ENCODE measurements at regions not wholly inside any gene's neighbourhood (a gene's known extent, or its start where the extent isn't known, plus 50 kb on each side); places are given as distances from the start of the nearest gene placed in this dataset.

- no peaks in the 10 kb centered on the region for H3K27me3 ChIP-seq
Observed at GRCh38 chr2:147405651-147406050, 439.2 kb upstream of the ACVR2A start.

GRCh38 chr2:147398996-147399395, 445.8 kb upstream of the ACVR2A start:
- H3K9me3 ChIP-seq, result no peaks in the 10 kb centered on the region
- WGBS, result 78% methylated on average over 2 of the region's 2 CpGs
- H3K4me1 ChIP-seq, result no peaks in the 10 kb centered on the region
- no peaks in the 10 kb centered on the region for H3K27me3 ChIP-seq
- DNase-seq (ENCODE audit: low spot score in 2 of 2), result no peak
- TF ChIP-seq CTCF (IDR thresholded peaks at IDR 0.05) (no peak), EP300 (IDR thresholded peaks at IDR 0.05) (no peak), POLR2AphosphoS5 (IDR thresholded peaks at IDR 0.05) (no peak), POLR2A (IDR thresholded peaks at IDR 0.05) (no peak)
- no peaks in the 10 kb centered on the region for H3K36me3 ChIP-seq
- H3K4me3 ChIP-seq, result no peak overlapping the region
- H3K27ac ChIP-seq, result no peak overlapping the region

More at GRCh38 chr2:147405651-147406050, 439.2 kb upstream of the ACVR2A start:
- Histone ChIP-seq H3K36me3 (no peaks in the 10 kb centered on the region), H3K4me3 (no peak overlapping the region), H3K9me3 (no peaks in the 10 kb centered on the region), H3K27ac (no peak overlapping the region), H3K4me1 (no peaks in the 10 kb centered on the region)
- 10% methylated on average over 1 of the region's 1 CpG for WGBS
- TF ChIP-seq CTCF (IDR thresholded peaks at IDR 0.05) (no peak), POLR2AphosphoS5 (IDR thresholded peaks at IDR 0.05) (no peak), POLR2A (IDR thresholded peaks at IDR 0.05) (no peak), EP300 (IDR thresholded peaks at IDR 0.05) (no peak)
- no peak for DNase-seq (ENCODE audit: low spot score in 2 of 2)

- WGBS, result 92% methylated on average over 2 of the region's 2 CpGs
- H3K27ac ChIP-seq, result no peak overlapping the region
- no peak for DNase-seq (ENCODE audit: low spot score in 2 of 2)
Observed at GRCh38 chr2:147398301-147398700, 446.5 kb upstream of the ACVR2A start.

GRCh38 chr2:147396890-147397289, 447.9 kb upstream of the ACVR2A start:
- no peaks in the 10 kb centered on the region for H3K9me3 ChIP-seq
- H3K27ac ChIP-seq, result no peak overlapping the region
- H3K36me3 ChIP-seq, result no peaks in the 10 kb centered on the region
- H3K4me1 ChIP-seq, result no peaks in the 10 kb centered on the region
- no peaks in the 10 kb centered on the region for H3K27me3 ChIP-seq
- DNase-seq (ENCODE audit: low spot score in 2 of 2), result no peak
- no peak overlapping the region for H3K4me3 ChIP-seq
- TF ChIP-seq POLR2A (IDR thresholded peaks at IDR 0.05) (no peak), EP300 (IDR thresholded peaks at IDR 0.05) (no peak), CTCF (IDR thresholded peaks at IDR 0.05) (no peak), POLR2AphosphoS5 (IDR thresholded peaks at IDR 0.05) (no peak)
- WGBS, result 100% methylated on average over 3 of the region's 3 CpGs

More at GRCh38 chr2:147398301-147398700, 446.5 kb upstream of the ACVR2A start:
- H3K4me1 ChIP-seq, result no peaks in the 10 kb centered on the region
- H3K4me3 ChIP-seq, result no peak overlapping the region
- TF ChIP-seq EP300 (IDR thresholded peaks at IDR 0.05), result no peak
- TF ChIP-seq CTCF (IDR thresholded peaks at IDR 0.05), result no peak
- no peak for TF ChIP-seq POLR2AphosphoS5 (IDR thresholded peaks at IDR 0.05)
- no peak for TF ChIP-seq POLR2A (IDR thresholded peaks at IDR 0.05)
- no peaks in the 10 kb centered on the region for H3K9me3 ChIP-seq
- no peaks in the 10 kb centered on the region for H3K36me3 ChIP-seq
- no peaks in the 10 kb centered on the region for H3K27me3 ChIP-seq

GRCh38 chr2:147394179-147394790, 450.5 kb upstream of the ACVR2A start:
- no peak overlapping the region for H3K27ac ChIP-seq
- no peak for DNase-seq (ENCODE audit: low spot score in 2 of 2)
- no peaks in the 10 kb centered on the region for H3K36me3 ChIP-seq
- H3K9me3 ChIP-seq, result no peaks in the 10 kb centered on the region
- H3K27me3 ChIP-seq, result no peaks in the 10 kb centered on the region
- no peak overlapping the region for H3K4me3 ChIP-seq
- TF ChIP-seq POLR2A (IDR thresholded peaks at IDR 0.05), result no peak
- TF ChIP-seq POLR2AphosphoS5 (IDR thresholded peaks at IDR 0.05), result no peak
- TF ChIP-seq EP300 (IDR thresholded peaks at IDR 0.05), result no peak
- TF ChIP-seq CTCF (IDR thresholded peaks at IDR 0.05), result no peak
- H3K4me1 ChIP-seq, result no peaks in the 10 kb centered on the region

Measured in suprapubic skin (tissue), 4 donors.